ENCODE measurements at regions not wholly inside any gene's neighbourhood (a gene's known extent, or its start where the extent isn't known, plus 50 kb on each side); places are given as distances from the start of the nearest gene placed in this dataset.

- H3K4me3 ChIP-seq (ENCODE audit: low read depth, low read length), result no peak overlapping the region
- DNase-seq (ENCODE audit: low read depth, low spot score), result no peak
- no peak overlapping the region for H3K27ac ChIP-seq (ENCODE audit: low read depth, low read length)
- POLR2A ChIA-PET, result no interaction called here
- no peaks in the 10 kb centered on the region for H3K9me3 ChIP-seq (ENCODE audit: control insufficient read depth, insufficient read depth, low read length)
- TF ChIP-seq CTCF (IDR thresholded peaks at IDR 0.05; ENCODE audit: low read depth, low read length), result no peak
- CTCF ChIA-PET, result no interaction called here
- H3K27me3 ChIP-seq (ENCODE audit: control insufficient read depth, insufficient read depth, low read length), result no peaks in the 10 kb centered on the region
Measured at GRCh38 chr3:110904520-110904890, 167.1 kb upstream of the NECTIN3 start.

- ChIA-PET CTCF (no interaction called here), POLR2A (no interaction called here)
- no peaks in the 10 kb centered on the region for H3K9me3 ChIP-seq (ENCODE audit: control insufficient read depth, insufficient read depth, low read length)
- no peak for TF ChIP-seq CTCF (IDR thresholded peaks at IDR 0.05; ENCODE audit: low read depth, low read length)
- H3K4me3 ChIP-seq (ENCODE audit: low read depth, low read length), result no peak overlapping the region
- no peak overlapping the region for H3K27ac ChIP-seq (ENCODE audit: low read depth, low read length)
- H3K27me3 ChIP-seq (ENCODE audit: control insufficient read depth, insufficient read depth, low read length), result no peaks in the 10 kb centered on the region
- DNase-seq (ENCODE audit: low read depth, low spot score), result no peak
Measured at GRCh38 chr3:110905121-110905520, 166.5 kb upstream of the NECTIN3 start.

GRCh38 chr3:110909839-110910238 lies 161.8 kb upstream of the NECTIN3 start:
- ChIA-PET POLR2A (no interaction called here), CTCF (no interaction called here)
- no peak overlapping the region for H3K27ac ChIP-seq (ENCODE audit: low read depth, low read length)
- no peak for TF ChIP-seq CTCF (IDR thresholded peaks at IDR 0.05; ENCODE audit: low read depth, low read length)
- no peak for DNase-seq (ENCODE audit: low read depth, low spot score)
- H3K4me3 ChIP-seq (ENCODE audit: low read depth, low read length), result no peak overlapping the region
- no peaks in the 10 kb centered on the region for H3K27me3 ChIP-seq (ENCODE audit: control insufficient read depth, insufficient read depth, low read length)
- no peaks in the 10 kb centered on the region for H3K9me3 ChIP-seq (ENCODE audit: control insufficient read depth, insufficient read depth, low read length)

GRCh38 chr3:110910346-110910955 lies 161.2 kb upstream of the NECTIN3 start:
- no peak overlapping the region for H3K27ac ChIP-seq (ENCODE audit: low read depth, low read length)
- no peaks in the 10 kb centered on the region for H3K9me3 ChIP-seq (ENCODE audit: control insufficient read depth, insufficient read depth, low read length)
- no peak overlapping the region for H3K4me3 ChIP-seq (ENCODE audit: low read depth, low read length)
- POLR2A ChIA-PET, result no interaction called here
- H3K27me3 ChIP-seq (ENCODE audit: control insufficient read depth, insufficient read depth, low read length), result no peaks in the 10 kb centered on the region
- DNase-seq (ENCODE audit: low read depth, low spot score), result no peak
- CTCF ChIA-PET, result no interaction called here
- no peak for TF ChIP-seq CTCF (IDR thresholded peaks at IDR 0.05; ENCODE audit: low read depth, low read length)

DNA sequence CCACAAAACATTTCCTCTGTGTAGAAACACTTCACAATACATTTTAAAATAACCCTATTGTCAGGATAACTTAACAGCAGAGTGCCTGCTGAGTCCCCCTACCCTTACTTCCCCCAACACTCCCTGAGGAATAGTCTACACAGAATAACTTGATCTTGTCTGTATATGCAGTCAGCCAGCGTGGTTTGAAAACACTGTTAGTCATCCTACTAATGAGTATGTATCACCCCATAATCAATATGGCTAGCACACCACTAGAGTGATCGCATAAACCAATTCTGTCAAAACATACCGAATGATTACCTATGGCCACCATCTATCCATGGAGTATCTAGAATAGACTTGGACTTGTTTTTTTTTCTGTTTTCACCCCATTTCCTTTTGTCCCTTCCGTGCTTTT lies 152.7 kb upstream of the NECTIN3 start:
- no peak for DNase-seq (ENCODE audit: low read depth, low spot score)
- H3K27ac ChIP-seq (ENCODE audit: low read depth, low read length), result no peak overlapping the region
- H3K27me3 ChIP-seq (ENCODE audit: control insufficient read depth, insufficient read depth, low read length), result no peaks in the 10 kb centered on the region
- no peak overlapping the region for H3K4me3 ChIP-seq (ENCODE audit: low read depth, low read length)
- ChIA-PET POLR2A (no interaction called here), CTCF (no interaction called here)
- no peak for TF ChIP-seq CTCF (IDR thresholded peaks at IDR 0.05; ENCODE audit: low read depth, low read length)
- H3K9me3 ChIP-seq (ENCODE audit: control insufficient read depth, insufficient read depth, low read length), result peaks cover 7% of the 10 kb centered on the region; the same call in 1 of the 2 replicates

All from AG04450 (cell line).